Neural cell (in vitro differentiated cells): ENCODE measurements at regions not wholly inside any gene's neighbourhood (a gene's known extent, or its start where the extent isn't known, plus 50 kb on each side); places are given as distances from the start of the nearest gene placed in this dataset.

ENCODE experiments used
- POLR2AphosphoS5 ChIP-seq: IDR thresholded peaks from 2 replicates; pipeline ENCODE4 v1.6.1; 2012
- SMC3 ChIP-seq: fragments of 450-650 bp; conservative IDR thresholded peaks from 2 replicates; pipeline ENCODE4 v1.6.1; 2014; ENCODE audit warnings: antibody characterized with exemption, mild to moderate bottlenecking, moderate library complexity; ENCODE audit not compliant: poor library complexity
- TF ChIP-seq, protein P1 (sequence below): fragments of 450-650 bp; IDR thresholded peaks from 2 replicates; pipeline ENCODE4 v1.5.1; 2014; ENCODE audit warnings: antibody characterized with exemption, mild to moderate bottlenecking, moderate library complexity; ENCODE audit not compliant: poor library complexity, severe bottlenecking
- TF ChIP-seq, protein P2 (sequence below): IDR thresholded peaks from 2 replicates; pipeline ENCODE4 v1.6.1; 2012; ENCODE audit warnings: borderline replicate concordance

- TF ChIP-seq, protein P1, sequence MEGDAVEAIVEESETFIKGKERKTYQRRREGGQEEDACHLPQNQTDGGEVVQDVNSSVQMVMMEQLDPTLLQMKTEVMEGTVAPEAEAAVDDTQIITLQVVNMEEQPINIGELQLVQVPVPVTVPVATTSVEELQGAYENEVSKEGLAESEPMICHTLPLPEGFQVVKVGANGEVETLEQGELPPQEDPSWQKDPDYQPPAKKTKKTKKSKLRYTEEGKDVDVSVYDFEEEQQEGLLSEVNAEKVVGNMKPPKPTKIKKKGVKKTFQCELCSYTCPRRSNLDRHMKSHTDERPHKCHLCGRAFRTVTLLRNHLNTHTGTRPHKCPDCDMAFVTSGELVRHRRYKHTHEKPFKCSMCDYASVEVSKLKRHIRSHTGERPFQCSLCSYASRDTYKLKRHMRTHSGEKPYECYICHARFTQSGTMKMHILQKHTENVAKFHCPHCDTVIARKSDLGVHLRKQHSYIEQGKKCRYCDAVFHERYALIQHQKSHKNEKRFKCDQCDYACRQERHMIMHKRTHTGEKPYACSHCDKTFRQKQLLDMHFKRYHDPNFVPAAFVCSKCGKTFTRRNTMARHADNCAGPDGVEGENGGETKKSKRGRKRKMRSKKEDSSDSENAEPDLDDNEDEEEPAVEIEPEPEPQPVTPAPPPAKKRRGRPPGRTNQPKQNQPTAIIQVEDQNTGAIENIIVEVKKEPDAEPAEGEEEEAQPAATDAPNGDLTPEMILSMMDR: no peak
- TF ChIP-seq SMC3 (no peak), POLR2AphosphoS5 (no peak)
- TF ChIP-seq, protein P2, sequence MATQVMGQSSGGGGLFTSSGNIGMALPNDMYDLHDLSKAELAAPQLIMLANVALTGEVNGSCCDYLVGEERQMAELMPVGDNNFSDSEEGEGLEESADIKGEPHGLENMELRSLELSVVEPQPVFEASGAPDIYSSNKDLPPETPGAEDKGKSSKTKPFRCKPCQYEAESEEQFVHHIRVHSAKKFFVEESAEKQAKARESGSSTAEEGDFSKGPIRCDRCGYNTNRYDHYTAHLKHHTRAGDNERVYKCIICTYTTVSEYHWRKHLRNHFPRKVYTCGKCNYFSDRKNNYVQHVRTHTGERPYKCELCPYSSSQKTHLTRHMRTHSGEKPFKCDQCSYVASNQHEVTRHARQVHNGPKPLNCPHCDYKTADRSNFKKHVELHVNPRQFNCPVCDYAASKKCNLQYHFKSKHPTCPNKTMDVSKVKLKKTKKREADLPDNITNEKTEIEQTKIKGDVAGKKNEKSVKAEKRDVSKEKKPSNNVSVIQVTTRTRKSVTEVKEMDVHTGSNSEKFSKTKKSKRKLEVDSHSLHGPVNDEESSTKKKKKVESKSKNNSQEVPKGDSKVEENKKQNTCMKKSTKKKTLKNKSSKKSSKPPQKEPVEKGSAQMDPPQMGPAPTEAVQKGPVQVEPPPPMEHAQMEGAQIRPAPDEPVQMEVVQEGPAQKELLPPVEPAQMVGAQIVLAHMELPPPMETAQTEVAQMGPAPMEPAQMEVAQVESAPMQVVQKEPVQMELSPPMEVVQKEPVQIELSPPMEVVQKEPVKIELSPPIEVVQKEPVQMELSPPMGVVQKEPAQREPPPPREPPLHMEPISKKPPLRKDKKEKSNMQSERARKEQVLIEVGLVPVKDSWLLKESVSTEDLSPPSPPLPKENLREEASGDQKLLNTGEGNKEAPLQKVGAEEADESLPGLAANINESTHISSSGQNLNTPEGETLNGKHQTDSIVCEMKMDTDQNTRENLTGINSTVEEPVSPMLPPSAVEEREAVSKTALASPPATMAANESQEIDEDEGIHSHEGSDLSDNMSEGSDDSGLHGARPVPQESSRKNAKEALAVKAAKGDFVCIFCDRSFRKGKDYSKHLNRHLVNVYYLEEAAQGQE: no peak
Observed at GRCh38 chr4:177611974-177612664, 169.9 kb upstream of the AGA start.
